GM23338 (cell line): ENCODE measurements at regions not wholly inside any gene's neighbourhood (a gene's known extent, or its start where the extent isn't known, plus 50 kb on each side); places are given as distances from the start of the nearest gene placed in this dataset.

Experiments
- ATAC-seq: fragments of 200-7000 bp; cut with Tn5 transposase; 3 replicates; pipeline ENCODE4 v1.9.1; 2020
- DNase-seq: peaks from one replicate; pipeline ENCODE4 v3.0.0-alpha.2; 2015; ENCODE audit warnings: low spot score
- H2AFZ ChIP-seq: fragments of 200-600 bp; sonication (generic); 2 replicates; pipeline ENCODE4 v1.8.0; 2016; ENCODE audit warnings: antibody characterized with exemption, mild to moderate bottlenecking, moderate library complexity
- H3F3A ChIP-seq: fragments of 200-600 bp; sonication (generic); replicated peaks from 2 replicates; pipeline ENCODE4 v1.8.0; 2017; ENCODE audit warnings: antibody characterized with exemption, mixed run types, low read depth
- H3K27ac ChIP-seq: fragments of 200-600 bp; sonication (generic); 2 replicates; pipeline ENCODE4 v1.6.1; 2016; ENCODE audit warnings: low read depth
- H3K27me3 ChIP-seq: fragments of 200-600 bp; sonication (generic); 2 replicates; pipeline ENCODE4 v1.8.0; 2016; ENCODE audit warnings: mild to moderate bottlenecking, mixed run types, moderate library complexity; ENCODE audit not compliant: insufficient read depth
- H3K36me3 ChIP-seq: fragments of 200-600 bp; sonication (generic); 2 replicates; pipeline ENCODE4 v1.8.0; 2016; ENCODE audit warnings: mild to moderate bottlenecking; ENCODE audit not compliant: insufficient read depth
- H3K4me1 ChIP-seq: fragments of 200-600 bp; sonication (generic); 2 replicates; pipeline ENCODE4 v1.8.0; 2016; ENCODE audit warnings: mild to moderate bottlenecking, moderate library complexity; ENCODE audit not compliant: insufficient read depth
- H3K4me2 ChIP-seq: fragments of 200-600 bp; sonication (generic); 2 replicates; pipeline ENCODE4 v1.7.1; 2017; ENCODE audit warnings: mixed run types
- H3K4me3 ChIP-seq: fragments of 200-600 bp; sonication (generic); 2 replicates; pipeline ENCODE4 v1.6.1; 2016; ENCODE audit warnings: mixed run types
- H3K79me2 ChIP-seq: fragments of 200-600 bp; sonication (generic); replicated peaks from 2 replicates; pipeline ENCODE4 v1.8.0; 2017; ENCODE audit warnings: mild to moderate bottlenecking; ENCODE audit not compliant: insufficient read depth
- H3K9me2 ChIP-seq: fragments of 200-600 bp; sonication (generic); 2 replicates; pipeline ENCODE4 v1.8.0; 2017; ENCODE audit not compliant: insufficient read depth
- H4K20me1 ChIP-seq: fragments of 200-600 bp; sonication (generic); replicated peaks from 2 replicates; pipeline ENCODE4 v1.8.0; 2017; ENCODE audit warnings: mild to moderate bottlenecking; ENCODE audit not compliant: insufficient read depth
- H3K27ac Mint-ChIP-seq: 2 replicates; pipeline ENCODE4 v1.8.0; 2020; ENCODE audit warnings: inconsistent platforms, mild to moderate bottlenecking, moderate library complexity, mixed read lengths
- H3K27me3 Mint-ChIP-seq: 3 replicates; pipeline ENCODE4 v1.8.0; 2022; ENCODE audit warnings: low read depth, mild to moderate bottlenecking, moderate library complexity, mixed read lengths, inconsistent platforms; ENCODE audit not compliant: insufficient read depth, poor library complexity
- H3K36me3 Mint-ChIP-seq: 3 replicates; pipeline ENCODE4 v1.8.0; 2021; ENCODE audit warnings: low read depth, mild to moderate bottlenecking, inconsistent platforms, moderate library complexity, mixed read lengths
- H3K4me1 Mint-ChIP-seq: 3 replicates; pipeline ENCODE4 v1.8.0; 2020; ENCODE audit warnings: mild to moderate bottlenecking, inconsistent platforms, mixed read lengths
- H3K4me3 Mint-ChIP-seq: 3 replicates; pipeline ENCODE4 v1.8.0; 2021; ENCODE audit warnings: moderate library complexity, mild to moderate bottlenecking, inconsistent platforms, mixed read lengths
- H3K9me3 Mint-ChIP-seq: 3 replicates; pipeline ENCODE4 v1.8.0; 2020; ENCODE audit warnings: moderate library complexity, mild to moderate bottlenecking, inconsistent platforms, mixed read lengths
- CREB1 ChIP-seq: fragments of 250-450 bp; sonication (Bioruptor Pico); IDR thresholded peaks from 2 replicates; pipeline ENCODE4 v1.5.0; 2020; ENCODE audit warnings: low read depth, mild to moderate bottlenecking, moderate library complexity
- ETS1 ChIP-seq: IDR thresholded peaks from 2 replicates; pipeline ENCODE4 v1.6.1; 2016; ENCODE audit warnings: antibody characterized with exemption
- EZH2 ChIP-seq: fragments of 200-600 bp; sonication (generic); IDR thresholded peaks from one replicate; pipeline ENCODE4 v1.8.0; 2017; ENCODE audit warnings: antibody characterized with exemption, mild to moderate bottlenecking, low read depth; ENCODE audit not compliant: unreplicated experiment
- EZH2phosphoT487 ChIP-seq: fragments of 200-600 bp; sonication (generic); IDR thresholded peaks from one replicate; pipeline ENCODE4 v1.8.1; 2018; ENCODE audit warnings: antibody characterized with exemption; ENCODE audit not compliant: unreplicated experiment
- JUNB ChIP-seq: IDR thresholded peaks from one replicate; pipeline ENCODE4 v1.6.1; 2016; ENCODE audit warnings: antibody characterized with exemption; ENCODE audit not compliant: unreplicated experiment
- POLR2AphosphoS5 ChIP-seq: IDR thresholded peaks from 2 replicates; pipeline ENCODE4 v1.6.1; 2016; ENCODE audit warnings: antibody characterized with exemption, low read depth
- STAT1 ChIP-seq: IDR thresholded peaks from one replicate; pipeline ENCODE4 v1.6.1; 2016; ENCODE audit warnings: antibody characterized with exemption; ENCODE audit not compliant: unreplicated experiment
- ZNF114 ChIP-seq: fragments of 250-450 bp; sonication (Bioruptor Pico); IDR thresholded peaks from 2 replicates; pipeline ENCODE4 v1.5.0; 2020; ENCODE audit warnings: mild to moderate bottlenecking, moderate library complexity
- ZNF331 ChIP-seq: fragments of 250-450 bp; sonication (Bioruptor Pico); IDR thresholded peaks from 2 replicates; pipeline ENCODE4 v1.5.0; 2020; ENCODE audit warnings: low read depth, mild to moderate bottlenecking, moderate library complexity
- TF ChIP-seq, protein P1 (sequence below), 2 experiments: fragments of 200-600 bp in 1 of 2; sonication (generic) in 1 of 2; conservative IDR thresholded peaks; 2 replicates each; pipeline versions ENCODE4 v1.5.1 to v1.6.1; 2016 to 2017; ENCODE audit warnings: antibody characterized with exemption in 2 of 2, low read depth in 2 of 2, mild to moderate bottlenecking in 2 of 2, moderate library complexity in 1 of 2
- TF ChIP-seq, protein P2 (sequence below): IDR thresholded peaks from one replicate; pipeline ENCODE4 v1.6.1; 2018; ENCODE audit warnings: antibody characterized with exemption; ENCODE audit not compliant: unreplicated experiment

DNA sequence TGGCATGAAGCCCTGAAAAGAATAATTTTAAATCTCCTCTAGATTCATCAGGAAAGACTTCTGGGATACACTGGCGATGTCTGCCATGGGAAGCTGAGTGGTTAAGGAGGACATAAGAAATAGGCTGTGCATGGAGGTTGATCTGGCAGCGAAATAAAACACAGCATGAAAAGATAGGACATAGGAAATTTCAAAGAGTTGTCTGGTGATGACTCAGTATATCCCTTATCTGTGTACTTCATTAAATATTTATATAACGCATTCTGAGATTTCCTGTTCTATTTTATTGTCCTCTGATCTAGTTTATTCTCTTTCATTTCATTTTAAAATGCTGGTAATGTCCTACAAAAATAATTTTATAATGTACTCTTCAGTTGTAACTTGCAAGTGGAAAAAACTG, 1337.3 kb upstream of the DDX18 start:
- Mint-ChIP-seq H3K4me3 (no peak overlapping the region), H3K27me3 (peaks cover 2% of the 10 kb centered on the region), H3K4me1 (no peaks in the 10 kb centered on the region), H3K36me3 (no peaks in the 10 kb centered on the region), H3K27ac (no peak overlapping the region), H3K9me3 (peaks cover 3% of the 10 kb centered on the region; the same call in 2 of the 3 replicates)
- no peak overlapping the region for H3K27ac ChIP-seq
- H3K9me2 ChIP-seq = no peaks in the 10 kb centered on the region
- ATAC-seq (no peak), DNase-seq (no peak)
- H4K20me1 ChIP-seq = no peaks in the 10 kb centered on the region
- no peaks in the 10 kb centered on the region for H3K36me3 ChIP-seq
- H3K4me3 ChIP-seq = no peak overlapping the region
- H3K4me1 ChIP-seq = no peaks in the 10 kb centered on the region
- H3K27me3 ChIP-seq = no peaks in the 10 kb centered on the region
- H3K4me2 ChIP-seq = no peak overlapping the region
- no peak for TF ChIP-seq EZH2
- TF ChIP-seq, protein P1, sequence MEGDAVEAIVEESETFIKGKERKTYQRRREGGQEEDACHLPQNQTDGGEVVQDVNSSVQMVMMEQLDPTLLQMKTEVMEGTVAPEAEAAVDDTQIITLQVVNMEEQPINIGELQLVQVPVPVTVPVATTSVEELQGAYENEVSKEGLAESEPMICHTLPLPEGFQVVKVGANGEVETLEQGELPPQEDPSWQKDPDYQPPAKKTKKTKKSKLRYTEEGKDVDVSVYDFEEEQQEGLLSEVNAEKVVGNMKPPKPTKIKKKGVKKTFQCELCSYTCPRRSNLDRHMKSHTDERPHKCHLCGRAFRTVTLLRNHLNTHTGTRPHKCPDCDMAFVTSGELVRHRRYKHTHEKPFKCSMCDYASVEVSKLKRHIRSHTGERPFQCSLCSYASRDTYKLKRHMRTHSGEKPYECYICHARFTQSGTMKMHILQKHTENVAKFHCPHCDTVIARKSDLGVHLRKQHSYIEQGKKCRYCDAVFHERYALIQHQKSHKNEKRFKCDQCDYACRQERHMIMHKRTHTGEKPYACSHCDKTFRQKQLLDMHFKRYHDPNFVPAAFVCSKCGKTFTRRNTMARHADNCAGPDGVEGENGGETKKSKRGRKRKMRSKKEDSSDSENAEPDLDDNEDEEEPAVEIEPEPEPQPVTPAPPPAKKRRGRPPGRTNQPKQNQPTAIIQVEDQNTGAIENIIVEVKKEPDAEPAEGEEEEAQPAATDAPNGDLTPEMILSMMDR (conservative IDR thresholded peaks at IDR 0.05; ENCODE audit: low read depth in 2 of 2) = no peak
- no peak for TF ChIP-seq ZNF331 (CRISPR knock-in tag)
- TF ChIP-seq EZH2phosphoT487 = no peak
- TF ChIP-seq JUNB = no peak
- no peak for TF ChIP-seq ETS1
- no peak for TF ChIP-seq STAT1
- no peak for TF ChIP-seq ZNF114
- no peak for TF ChIP-seq POLR2AphosphoS5
- no peaks in the 10 kb centered on the region for H3K79me2 ChIP-seq
- no peaks in the 10 kb centered on the region for H3F3A ChIP-seq
- no peak overlapping the region for H2AFZ ChIP-seq

GRCh38 chr2:116487336-116487735, 1327.2 kb upstream of the DDX18 start:
- no peak for DNase-seq
- Histone ChIP-seq H3K4me3 (no peak overlapping the region), H3K9me2 (no peaks in the 10 kb centered on the region), H3K27me3 (no peaks in the 10 kb centered on the region), H3K4me1 (no peaks in the 10 kb centered on the region), H2AFZ (no peak overlapping the region), H3K79me2 (no peaks in the 10 kb centered on the region), H3K27ac (no peak overlapping the region), H4K20me1 (no peaks in the 10 kb centered on the region), H3K4me2 (no peak overlapping the region), H3K36me3 (no peaks in the 10 kb centered on the region), H3F3A (no peaks in the 10 kb centered on the region)
- Mint-ChIP-seq H3K4me1 (no peaks in the 10 kb centered on the region), H3K27me3 (no peaks in the 10 kb centered on the region), H3K27ac (no peak overlapping the region), H3K9me3 (peaks cover 3% of the 10 kb centered on the region; the same call in 2 of the 3 replicates), H3K4me3 (no peak overlapping the region), H3K36me3 (no peaks in the 10 kb centered on the region)
- ATAC-seq = no peak
- no peak for TF ChIP-seq STAT1
- TF ChIP-seq, protein P2, sequence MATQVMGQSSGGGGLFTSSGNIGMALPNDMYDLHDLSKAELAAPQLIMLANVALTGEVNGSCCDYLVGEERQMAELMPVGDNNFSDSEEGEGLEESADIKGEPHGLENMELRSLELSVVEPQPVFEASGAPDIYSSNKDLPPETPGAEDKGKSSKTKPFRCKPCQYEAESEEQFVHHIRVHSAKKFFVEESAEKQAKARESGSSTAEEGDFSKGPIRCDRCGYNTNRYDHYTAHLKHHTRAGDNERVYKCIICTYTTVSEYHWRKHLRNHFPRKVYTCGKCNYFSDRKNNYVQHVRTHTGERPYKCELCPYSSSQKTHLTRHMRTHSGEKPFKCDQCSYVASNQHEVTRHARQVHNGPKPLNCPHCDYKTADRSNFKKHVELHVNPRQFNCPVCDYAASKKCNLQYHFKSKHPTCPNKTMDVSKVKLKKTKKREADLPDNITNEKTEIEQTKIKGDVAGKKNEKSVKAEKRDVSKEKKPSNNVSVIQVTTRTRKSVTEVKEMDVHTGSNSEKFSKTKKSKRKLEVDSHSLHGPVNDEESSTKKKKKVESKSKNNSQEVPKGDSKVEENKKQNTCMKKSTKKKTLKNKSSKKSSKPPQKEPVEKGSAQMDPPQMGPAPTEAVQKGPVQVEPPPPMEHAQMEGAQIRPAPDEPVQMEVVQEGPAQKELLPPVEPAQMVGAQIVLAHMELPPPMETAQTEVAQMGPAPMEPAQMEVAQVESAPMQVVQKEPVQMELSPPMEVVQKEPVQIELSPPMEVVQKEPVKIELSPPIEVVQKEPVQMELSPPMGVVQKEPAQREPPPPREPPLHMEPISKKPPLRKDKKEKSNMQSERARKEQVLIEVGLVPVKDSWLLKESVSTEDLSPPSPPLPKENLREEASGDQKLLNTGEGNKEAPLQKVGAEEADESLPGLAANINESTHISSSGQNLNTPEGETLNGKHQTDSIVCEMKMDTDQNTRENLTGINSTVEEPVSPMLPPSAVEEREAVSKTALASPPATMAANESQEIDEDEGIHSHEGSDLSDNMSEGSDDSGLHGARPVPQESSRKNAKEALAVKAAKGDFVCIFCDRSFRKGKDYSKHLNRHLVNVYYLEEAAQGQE = no peak
- TF ChIP-seq ZNF114 = no peak
- TF ChIP-seq ZNF331 (CRISPR knock-in tag) = no peak
- TF ChIP-seq JUNB = no peak
- no peak for TF ChIP-seq POLR2AphosphoS5
- TF ChIP-seq CREB1 (CRISPR knock-in tag) = no peak
